DMS153 (cell line): ENCODE measurements at regions not wholly inside any gene's neighbourhood (a gene's known extent, or its start where the extent isn't known, plus 50 kb on each side); places are given as distances from the start of the nearest gene placed in this dataset.

Experiments used
- DNase-seq: peaks from one replicate; lab custom pipeline; 2025; lab: John Stamatoyannopoulos, UW

DNA sequence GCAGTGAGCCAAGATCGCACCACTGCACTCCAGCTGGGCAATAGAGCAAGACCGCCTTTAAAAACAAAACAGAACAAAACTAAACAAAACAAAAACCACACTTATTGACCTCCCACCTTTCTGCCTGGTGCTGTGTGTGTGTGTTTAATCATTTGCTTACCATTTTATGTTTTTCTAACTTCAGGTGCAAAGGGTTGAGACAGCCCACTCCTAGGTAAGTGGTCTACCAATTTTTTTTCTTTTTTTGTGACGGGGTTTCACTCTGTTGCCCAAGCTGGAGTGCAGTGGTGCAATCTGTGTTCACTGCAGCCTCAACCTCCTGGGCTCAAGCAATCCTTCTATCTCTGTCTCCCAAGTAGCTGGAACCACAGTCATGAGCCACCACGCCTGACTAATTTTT, 65.8 kb downstream of the SALL1 start:
- no peak for DNase-seq

DNA sequence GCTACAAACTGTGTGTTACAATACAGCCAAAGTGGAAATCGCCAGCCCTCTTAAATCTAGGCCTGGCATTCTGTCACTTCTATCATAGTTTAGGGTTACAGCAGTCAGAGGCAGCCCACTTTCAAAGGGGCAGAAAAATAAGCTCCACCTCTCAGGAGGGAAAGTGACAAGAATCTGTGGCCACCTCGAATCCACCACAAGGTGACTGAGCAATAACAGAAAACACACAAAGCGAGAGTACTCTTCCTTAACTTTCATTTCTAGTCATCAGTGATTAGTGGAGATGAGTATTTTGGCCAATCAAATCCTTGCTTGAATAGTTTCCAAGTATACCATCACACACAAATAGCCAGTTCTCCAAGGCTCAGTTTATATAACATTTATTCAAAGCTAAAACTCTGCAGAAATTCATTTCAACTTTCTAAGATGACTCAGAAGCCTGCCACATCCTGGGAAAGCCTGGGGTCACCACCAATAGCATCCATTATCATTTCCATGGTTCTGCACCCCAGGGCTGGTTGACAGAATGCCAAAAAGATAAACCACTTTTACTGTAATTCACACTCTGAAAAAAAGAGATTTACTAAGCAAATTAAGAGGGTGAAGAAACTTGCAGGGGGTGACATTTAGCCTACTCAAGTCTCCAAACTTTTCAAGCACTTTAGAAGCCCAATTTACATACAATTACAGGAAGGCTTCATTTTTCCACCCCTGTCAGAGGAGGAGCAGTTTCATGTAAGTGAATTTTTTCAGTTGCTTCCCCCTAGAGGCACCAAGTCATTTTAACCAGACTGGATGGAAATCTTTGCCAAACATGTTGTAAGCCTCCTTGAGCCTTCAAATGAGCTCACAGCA, 66.8 kb downstream of the SALL1 start:
- no peak for DNase-seq

DNA sequence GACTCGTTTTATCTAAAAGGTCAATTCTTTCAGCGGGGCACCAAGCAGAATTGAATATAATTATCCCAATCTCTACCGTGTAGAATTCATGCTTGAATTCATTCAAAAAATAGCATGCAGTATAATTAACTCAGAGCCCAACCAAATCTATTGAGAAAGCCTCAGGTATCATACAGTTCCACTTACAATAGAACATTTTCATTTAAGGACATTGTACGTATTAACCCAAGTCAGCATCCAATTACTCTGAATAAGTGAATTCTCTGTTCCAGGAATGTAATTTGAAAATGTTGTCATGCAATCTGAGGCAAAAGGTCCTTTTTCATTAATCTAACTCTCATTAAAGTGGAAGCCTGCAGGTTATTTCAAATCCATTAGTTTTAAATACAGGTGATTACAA, 78.5 kb downstream of the SALL1 start:
- no peak for DNase-seq

DNA sequence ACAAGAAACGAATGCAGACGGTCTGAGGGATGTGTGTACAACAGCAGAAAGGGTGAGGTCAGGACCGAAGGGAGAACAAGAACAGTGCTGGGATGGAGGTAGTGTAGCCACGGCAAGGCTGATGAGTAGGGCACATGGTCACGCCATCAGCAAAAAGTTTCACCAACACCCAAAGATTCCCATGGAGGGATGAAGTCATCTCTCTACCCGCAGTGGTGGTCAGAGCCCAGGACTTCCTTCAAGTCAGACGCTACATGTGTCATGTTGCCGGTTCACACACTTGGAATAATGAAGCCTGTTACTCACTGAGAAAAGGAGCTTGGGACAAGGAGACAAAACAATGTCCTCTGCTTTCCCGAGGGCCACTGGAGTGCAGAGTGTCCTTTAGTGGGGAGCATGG, 79.7 kb downstream of the SALL1 start:
- DNase-seq, result no peak

DNA sequence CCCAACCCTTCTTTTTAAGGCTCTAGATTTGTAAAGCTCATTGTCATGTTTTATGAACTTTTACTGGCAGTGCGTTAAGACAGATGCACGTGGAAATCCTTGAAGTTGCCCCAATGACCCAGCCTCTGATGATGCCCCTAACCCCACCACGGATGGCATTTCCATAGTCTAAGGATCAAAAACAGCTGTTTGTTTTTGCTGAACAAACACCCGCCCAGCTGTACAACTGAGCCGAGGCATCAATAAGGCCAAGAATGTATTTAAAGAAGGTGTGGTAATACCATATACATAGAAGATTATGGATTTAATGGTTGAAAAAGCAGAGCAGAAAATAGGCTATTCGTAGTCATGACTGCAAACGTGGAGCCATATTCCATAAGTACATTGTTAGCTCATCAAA, 83.7 kb downstream of the SALL1 start:
- DNase-seq, result no peak

DNA sequence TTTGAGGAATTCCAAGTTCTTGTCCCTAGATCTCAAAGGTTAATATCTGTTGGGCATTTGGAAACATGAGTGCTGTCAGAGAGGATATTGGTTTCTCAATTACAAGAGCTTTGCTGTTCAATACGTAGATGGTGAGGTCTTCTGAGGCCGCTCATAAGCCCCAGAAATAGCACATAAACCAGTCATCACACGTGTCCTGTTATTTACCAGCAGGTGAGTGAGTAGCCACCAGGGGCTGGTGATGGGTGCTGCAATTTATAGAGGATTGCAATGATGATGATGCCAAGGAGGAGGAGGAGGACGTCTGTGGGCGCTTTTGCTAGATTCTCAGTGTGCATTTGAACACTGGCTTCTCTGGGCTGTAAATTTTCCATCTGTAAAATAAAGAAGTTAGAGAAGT, 89.0 kb downstream of the SALL1 start:
- no peak for DNase-seq

DNA sequence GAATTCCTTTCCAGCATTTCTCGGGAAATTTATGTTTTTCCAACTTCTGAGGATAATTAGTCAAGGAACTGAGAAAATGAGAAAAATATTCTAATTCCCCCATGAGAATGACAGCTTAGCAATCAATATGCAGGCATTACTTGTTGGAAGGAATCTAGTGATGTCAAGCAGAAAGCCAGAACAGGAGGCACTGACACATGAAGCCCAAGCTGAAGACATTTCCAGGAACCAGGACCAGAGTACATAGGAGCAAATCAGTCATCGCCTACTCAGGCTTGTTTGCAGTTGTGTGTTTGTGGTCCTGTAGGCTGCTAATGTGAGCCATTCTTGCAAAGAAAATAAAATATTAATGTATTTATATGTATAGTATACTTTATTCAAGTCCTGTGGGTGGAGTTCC, 89.7 kb downstream of the SALL1 start:
- no peak for DNase-seq

DNA sequence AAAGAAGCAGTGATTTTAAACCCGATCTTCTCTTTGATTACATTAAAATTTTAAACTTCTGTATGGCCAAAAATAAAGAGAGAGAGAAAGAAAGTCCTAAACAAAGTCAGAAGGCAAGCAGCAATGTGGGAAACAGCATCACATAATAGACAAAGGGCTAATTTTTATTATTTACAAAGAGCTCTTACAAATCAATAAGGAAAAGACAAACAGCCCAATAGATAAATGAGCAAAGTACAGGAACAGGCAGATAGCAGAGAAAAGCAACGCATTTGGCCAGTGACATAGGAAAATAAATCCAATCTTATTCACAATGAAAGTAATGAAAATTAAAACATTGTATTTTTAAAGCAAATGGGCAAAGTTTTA, 93.1 kb downstream of the SALL1 start:
- DNase-seq, result no peak

DNA sequence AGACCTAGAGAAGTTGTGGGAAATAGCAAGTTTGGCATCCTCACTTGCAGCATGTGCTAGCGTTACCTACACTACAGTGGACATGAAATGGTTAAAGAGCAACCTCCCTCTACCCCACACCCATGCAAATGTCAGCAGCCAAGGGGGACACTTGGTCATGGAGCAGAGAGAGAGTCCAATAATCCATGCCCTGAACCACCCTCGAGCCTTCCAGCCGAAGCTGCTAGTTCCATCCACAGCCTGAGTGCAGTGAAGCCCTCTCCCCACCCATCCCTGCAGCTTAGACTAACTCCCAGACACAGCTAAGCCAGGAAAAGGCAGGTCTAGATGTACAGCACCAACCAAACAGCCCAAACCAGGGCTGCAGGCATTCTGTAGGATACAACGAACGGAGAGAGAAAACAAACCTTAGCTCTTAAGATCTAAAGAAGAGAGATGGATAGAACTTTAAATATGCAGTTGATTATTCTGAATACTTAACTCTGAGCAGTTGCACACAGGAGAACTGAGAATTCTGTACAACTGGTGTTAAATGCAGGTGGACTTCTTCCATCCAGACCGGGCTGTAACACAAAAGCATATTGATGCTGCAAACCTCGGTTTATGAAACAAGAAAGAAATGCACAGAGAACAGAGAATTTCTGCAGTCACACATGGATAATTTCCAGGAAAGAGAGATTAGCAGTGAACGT, 93.8 kb downstream of the SALL1 start:
- DNase-seq, result no peak

DNA sequence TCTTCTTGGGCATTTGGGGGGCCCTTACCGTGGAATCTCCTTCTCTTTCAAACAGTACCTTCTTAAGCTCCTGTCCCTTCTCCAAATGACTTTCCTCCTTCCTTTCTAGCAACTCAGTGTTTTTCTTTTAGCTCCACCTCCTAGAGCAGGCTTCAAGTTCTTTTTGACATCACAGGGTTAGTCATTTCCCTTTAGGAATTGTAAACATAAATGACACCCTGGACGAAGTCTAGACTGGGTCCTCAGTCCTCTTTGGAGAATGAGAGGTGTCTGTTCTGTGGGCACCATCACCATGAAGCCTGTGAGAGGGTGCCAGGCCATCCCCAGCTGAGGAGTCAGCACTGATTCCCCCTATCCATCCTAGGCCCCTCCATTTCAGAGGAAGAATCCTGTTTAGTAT, 94.7 kb downstream of the SALL1 start:
- no peak for DNase-seq

DNA sequence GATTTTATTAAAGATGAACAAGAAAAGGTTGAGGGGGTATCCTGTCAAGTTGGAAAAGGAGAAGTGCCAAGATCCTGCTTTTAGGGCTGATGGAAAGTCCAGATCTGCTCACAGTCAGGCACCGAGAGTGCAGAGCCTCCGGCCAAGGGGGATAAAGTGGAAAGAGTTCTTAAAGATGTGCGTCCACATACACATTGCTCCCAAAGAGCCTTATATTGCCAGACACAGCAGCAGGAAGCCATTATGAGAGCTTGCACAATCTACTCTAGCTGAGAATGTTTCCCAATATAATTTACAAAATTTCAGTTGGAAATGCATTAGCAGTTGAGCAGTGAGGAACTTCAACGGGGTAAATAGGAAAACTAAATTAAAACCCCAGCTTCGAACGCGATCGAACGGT, 95.6 kb downstream of the SALL1 start:
- no peak for DNase-seq

DNA sequence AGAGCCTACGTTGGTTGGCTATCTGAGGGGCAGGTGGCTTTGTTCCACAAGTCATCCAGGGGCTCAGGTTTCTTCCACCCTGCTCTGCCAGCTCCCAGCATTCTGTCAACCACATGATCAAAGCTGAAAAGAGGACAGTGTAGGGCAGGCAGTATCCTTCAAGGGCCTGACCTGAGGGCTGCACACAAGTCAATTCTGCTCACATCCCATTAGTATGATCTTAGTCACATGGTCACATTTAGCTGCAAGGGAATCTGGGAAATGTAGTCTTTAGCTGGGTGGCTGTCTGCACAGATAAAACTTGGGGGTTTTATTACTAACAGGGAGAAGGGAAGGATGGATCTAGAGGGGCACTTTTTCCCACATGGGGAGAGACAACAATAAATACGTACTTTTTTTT, 97.3 kb downstream of the SALL1 start:
- DNase-seq, result no peak

DNA sequence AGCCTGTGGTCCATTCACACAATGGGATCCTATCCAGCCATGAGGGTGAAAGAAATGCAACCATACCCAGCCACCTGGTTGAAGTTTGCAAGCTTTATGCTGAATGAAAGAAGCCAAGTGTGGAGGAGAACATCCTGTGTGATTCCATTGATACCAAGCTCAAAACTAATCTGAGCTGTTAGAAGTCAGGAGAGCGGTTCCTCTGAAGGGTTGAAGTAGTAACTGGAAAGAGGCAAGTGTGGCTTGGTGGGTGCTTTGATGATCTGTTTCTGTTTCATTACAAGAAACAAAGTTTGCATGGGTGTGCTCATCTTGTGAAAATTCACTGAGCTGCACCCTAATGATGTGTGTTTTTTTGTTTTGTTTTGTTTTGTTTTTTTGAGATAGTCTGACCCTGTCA, 99.4 kb downstream of the SALL1 start:
- no peak for DNase-seq

DNA sequence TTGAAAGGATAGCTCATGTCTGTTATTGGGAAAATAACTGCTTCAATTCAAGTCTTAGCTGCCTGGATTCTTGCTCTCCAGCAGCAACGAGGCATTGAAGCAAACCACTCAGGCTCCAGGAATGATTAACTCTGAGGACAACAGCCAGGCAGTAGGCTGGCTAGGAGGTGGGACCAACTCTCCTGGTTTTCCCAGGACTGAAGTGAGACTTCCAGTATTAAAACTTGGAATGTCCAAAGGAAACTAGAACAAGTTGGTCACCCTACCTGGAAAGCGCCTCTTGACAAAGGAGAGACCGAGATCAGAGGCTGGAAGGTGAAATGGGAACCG, 100.7 kb downstream of the SALL1 start:
- DNase-seq, result no peak

DNA sequence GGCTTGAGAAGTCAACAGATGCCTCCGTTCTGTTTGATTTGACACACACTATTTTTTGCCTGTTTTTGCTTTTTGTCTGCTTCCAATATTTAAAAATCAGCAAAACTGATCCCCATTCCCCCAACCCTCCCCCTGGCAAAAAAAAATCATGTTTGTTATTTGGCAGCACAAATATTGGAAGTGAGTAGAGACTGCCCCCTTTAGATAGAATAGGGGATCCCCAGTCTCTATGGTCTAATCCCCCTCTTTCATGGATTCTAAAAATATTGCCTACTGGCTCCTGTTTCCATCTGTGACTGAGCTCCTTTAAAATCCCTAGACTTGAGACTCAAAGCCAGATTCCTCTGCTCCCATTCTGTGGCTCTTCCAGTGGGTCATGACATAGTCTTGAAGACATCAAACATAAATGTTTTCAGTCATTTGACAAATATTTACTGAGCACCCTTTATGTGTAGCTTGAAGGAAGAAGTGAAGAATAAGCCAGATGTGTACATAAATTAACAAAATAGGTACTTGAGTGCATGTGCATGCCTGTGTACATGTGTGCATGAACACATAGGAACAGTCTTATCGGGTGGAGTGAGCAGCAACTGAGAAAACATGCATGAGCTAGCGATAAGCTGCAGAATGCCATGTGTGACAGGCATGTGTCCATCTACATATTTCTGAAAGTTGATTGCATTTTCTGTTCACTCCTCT, 101.2 kb downstream of the SALL1 start:
- DNase-seq, result no peak

DNA sequence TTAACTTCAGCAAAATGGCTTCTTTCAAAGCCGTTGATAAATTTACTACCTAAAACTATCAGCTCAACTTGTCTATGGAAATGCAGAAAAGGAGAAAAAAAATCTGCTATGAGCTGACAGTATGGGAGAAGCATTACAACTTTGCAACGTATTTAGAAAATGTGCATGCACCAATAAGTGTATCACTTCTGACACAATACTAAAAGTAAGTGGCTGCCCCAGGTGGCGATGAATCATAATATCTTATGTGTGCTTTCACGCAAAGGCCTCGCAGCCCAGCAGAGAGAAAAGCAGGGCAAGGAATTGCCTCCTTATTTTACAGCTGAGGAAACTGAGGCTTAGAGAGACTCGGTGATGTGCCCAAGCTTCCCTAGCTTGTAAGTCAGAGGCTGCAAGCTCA, 101.8 kb downstream of the SALL1 start:
- DNase-seq, result no peak

DNA sequence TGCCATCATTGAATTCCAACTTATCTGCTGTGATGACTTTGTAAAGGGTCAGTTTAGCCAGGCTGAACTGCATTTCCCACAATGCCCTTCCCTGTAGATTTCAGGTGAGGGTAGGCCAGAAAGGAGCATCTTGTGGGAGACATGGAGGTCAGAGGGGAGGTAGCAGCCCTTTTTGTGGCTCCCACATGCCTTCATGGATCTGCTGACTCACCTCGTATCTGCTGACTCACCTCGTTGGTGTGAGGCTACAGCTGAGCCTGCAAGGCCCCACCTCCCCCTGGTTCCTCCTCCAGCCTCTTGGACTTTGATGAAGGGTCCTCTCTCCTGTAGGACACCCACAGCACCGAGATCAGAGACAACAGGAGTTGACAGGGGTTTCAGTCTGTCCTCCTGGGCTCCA, 102.5 kb downstream of the SALL1 start:
- no peak for DNase-seq

DNA sequence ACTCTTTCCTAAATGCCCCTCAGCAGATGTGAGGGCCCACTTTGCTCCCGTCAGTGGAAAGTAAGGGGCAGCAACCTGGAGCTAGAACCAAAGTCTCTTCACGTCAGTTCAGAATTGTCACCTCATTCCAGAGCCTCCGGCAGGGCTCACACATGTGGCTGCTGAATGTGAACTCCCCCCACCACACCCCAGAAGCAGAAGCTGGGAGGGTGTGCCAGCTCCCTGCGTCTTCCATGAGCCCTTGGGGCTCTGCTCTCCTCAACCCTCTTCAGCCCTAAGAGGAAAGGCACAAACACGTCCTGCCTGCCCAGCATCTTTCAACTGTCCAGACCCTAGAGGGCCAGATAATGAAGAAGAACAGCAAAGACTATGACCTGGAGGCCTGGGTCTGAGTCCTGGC, 105.3 kb downstream of the SALL1 start:
- DNase-seq, result no peak

DNA sequence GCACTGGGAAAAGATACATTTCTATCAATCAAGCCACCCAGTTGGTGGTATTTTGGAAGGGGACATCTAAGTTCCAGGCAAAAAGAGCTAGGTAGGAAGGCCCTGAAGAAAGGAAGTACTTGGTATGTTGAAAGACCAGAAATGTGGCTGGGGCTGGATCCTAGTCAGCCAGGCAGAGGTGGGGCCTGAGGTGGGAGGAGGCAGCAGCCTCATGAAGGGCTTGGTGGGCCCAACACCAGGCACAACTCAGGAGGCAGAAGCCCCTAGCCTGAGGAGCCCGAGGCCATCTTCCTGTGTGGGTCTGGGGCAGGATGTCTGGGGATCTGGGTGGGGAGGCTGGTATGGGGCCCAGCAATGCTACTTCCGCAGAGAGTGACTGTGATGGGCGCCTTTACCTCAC, 105.9 kb downstream of the SALL1 start:
- DNase-seq, result no peak

DNA sequence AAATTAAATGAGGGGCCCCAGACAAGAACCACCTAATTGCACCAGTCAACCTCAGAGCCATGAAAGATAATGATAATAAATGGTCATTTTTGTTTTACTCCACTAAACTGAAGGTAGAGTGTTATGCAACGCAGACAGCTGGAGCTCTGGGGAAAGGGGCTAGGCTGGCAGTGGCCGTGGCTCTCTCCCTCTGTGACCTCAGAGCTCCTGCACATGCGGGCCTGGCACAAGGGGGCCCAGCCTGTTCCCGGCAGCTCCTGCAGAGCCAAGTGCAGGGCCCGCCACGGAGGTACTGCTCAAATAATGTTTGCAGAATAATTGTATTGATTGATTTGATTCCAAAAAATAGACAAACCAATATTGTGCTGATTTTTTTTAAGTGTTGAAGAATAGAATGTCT, 109.5 kb downstream of the SALL1 start:
- no peak for DNase-seq

DNA sequence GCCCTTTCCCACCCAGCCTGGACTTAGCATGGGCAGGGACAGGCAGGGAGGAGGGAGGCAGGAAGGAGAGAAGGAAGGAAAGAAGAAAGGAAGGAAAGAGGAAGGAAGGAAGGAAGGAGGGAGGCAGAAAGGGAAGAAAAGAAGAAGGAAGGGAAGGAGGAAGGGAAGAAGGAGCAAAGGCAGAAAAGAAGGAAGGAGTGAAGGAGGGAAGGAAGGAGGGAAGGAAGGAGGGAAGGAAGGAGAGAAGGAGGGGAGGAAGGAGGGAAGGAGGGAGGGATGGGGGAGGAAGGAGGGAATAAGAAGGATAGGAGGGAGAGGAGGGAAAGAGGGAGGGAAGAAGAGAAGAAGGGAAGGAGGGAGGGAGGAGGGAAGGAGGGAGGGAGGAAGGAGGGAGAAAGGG, 110.4 kb downstream of the SALL1 start:
- DNase-seq, result no peak

DNA sequence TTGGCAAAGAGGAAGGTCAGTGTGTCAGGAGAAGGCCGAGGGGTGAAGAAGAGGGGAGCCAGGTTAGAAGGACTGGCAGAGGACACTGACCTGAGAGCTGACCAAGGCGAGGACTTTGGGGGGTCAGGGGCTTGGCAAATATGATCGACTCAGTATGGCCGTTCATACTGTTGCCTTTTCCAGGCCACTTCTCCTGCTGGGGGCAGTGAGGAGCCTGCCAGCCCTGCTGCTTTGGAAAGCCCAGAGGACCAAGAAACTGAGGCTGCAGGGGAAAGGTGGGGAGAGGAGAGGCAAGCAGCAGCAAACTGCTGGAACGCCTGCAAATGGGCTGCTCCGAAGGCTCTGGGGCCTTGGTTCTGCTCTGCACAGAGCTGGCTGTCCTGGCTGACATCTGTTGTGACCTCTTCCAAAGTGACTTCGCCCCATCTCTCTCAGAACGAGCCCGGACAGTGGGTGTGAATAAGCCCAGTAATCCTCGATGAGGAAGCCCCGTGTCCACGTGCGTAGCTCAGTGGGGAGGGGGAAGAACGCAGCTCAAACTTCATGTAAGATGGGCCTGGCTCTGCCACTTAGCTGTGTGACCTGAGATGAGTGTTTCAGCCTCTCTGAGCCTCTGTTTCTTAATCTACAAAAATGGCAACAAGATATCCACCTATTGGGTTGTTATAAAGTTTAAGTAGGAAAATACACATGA, 111.3 kb downstream of the SALL1 start:
- no peak for DNase-seq

DNA sequence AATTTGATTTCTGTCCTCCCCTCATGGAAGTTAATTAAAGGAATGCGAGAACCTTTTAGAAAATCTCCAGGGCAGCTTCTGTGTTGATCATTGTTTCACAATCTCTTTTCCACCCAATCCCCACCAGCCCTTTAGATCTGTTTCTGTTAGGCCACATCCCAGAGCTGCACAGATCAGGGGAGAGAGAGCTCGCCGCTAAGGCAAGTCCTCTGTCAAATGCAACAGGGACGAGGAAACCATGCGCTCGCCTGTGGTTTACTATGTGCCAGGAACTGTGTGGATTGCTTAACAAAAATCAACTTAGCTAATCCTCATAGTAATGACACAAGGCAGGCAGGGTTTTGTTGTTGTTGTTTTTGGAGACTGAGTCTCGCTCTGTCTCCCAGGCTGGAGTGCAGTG, 115.4 kb downstream of the SALL1 start:
- no peak for DNase-seq
